HG02938 (cell line): ENCODE measurements at regions not wholly inside any gene's neighbourhood (a gene's known extent, or its start where the extent isn't known, plus 50 kb on each side); places are given as distances from the start of the nearest gene placed in this dataset.

ENCODE experiments used
- ATAC-seq: cut with Tn5 transposase; IDR thresholded peaks from one replicate; pipeline ENCODE4 v1.9.1; 2021; ENCODE audit warnings: mild to moderate bottlenecking, moderate library complexity; ENCODE audit not compliant: unreplicated experiment

DNA sequence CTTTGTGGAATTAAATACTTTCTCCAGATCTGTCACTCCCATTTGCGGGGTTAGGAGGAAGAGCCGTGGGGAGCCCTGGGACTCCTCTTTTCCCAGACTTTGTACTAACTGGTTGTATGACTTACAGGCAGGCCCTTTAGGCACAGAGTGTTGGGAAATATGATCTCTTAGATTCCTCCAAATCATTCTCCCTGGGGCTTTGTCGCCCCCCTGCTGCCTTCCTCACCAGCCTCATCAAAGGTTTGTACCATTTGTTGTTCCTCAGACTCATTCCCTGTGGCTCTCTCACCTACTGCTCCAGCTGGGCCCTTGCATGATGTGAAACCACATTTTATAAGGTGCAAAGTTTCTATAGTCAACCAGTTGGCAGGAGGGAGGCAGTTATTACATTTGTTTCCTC is 56.4 kb downstream of the CRYGS start:
- no peak for ATAC-seq

DNA sequence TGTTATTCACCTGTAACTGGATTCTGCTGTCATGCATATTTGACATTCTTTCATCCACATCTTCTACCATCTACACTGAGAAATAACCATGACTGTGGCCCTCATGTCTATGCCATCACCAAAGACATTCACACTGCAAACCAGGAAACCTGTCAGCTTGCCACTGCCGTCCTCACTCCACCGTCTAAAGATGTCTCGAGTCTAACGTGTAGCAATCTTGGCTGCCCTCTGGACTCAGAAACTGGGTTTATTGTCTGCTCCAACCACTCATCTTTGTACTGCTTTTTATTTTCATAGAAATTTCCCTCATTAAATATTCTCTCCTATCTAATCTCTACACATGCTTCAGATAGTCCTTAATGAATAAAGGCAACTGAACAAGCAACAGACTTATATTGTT is 57.1 kb downstream of the CRYGS start:
- ATAC-seq = no peak

DNA sequence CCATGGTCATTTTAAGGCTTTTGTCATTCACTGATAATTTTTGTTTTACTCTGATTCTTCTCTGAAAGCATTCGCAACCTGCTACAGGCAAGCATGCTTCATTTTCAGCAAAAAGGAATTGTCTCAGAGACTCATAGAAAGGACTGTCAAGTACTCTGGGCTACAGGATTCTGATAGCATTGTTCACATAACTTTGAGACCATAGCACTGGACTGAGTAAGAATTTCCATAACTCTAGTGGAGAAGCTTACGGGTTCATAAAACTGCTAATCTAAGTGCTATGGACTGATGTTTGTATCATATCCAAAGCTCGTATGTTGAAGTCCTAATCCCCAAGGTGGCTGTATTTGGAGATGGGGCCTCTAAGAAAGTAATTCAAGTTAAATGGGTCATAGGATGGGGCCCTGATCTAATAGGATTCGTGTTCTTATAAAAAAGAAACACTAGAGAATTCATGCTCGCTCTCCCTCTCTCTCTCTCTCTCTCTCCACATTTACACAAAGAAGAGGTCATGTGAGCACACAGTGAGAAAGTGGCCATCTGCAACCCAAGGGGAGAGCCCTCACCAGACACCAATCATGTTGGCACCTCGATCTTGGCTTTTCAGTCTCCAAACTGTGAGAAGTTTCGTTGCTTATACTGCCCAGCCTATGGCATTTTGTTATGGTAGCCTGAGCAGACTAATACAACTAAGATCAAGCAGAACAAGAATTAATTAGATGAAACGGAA is 60.4 kb downstream of the CRYGS start:
- ATAC-seq = no peak

DNA sequence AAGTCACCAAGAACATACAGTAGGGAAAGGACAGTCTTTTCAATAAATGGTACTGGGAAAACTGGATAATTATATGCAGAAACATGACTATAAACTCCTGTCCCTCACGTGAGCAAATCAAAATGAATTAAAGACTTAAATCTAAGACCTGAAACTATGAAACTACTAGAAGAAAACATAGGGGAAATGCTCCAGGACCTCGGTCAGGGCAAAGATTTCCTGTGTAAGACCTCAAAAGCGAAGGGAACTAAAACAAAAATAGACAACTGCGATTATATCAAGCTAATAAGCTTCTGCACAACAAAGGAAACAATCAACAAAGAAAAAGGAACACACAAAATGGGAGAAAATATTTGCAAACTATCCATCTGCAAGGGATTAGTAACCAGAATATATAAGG is 62.7 kb downstream of the CRYGS start:
- no peak for ATAC-seq

DNA sequence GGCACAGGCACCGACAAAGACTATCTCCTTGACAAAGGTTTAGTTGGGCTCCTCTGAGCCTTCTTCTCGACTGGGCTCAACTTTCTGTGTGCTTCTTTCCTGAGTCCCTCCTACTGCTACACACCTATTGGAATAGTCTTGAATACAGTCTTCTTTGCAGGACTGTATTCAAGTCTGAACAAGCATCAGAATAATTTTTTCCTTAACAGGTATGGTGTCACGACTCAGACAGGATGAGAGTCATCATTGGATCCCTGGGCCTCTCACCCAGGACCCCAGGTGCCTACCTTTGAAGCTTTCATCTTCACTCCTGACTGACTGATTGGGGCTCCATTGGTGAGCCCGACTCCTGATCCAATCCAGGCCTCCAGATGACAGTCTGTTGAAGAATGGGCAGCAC is 66.3 kb downstream of the CRYGS start:
- ATAC-seq = no peak

DNA sequence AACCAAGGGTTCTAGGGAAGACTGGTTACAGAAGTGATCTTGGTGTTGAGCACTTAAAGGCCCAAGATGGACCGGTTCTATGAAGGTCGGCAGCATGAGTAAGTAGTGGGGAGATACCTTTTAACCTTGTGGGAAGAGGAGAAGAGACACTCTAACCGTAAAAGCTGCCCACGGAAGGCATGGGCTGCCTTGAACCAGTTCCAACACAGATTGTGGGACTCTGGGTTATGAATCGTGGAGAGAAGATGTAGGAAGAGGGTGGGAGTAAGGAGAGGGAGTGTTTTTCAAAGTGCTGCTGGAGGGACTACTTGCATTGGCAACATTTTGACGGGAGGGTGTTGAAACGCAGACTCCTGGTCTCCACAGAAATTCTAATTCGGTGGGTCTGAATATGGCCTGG is 67.1 kb downstream of the CRYGS start:
- ATAC-seq = no peak

DNA sequence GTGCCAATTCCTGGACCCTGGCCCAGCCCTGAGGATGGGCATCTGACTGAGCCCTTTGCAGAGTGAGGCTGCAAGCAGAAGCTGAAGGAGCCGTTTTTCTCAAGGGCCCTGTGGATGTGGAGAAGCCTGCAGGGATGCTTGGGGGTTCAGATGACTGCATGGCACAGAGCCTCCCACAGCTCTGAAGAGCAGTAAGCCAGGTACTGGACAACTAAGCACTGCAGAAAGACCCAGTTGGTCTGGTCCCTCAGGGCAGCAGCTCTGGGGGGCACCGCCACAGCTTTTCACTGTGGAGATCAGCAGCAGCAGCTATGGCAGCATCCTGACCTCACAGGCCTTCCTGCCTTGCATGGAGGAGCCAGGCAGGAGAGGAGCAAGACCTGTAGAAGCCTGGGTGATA is 67.6 kb downstream of the CRYGS start:
- ATAC-seq = no peak

DNA sequence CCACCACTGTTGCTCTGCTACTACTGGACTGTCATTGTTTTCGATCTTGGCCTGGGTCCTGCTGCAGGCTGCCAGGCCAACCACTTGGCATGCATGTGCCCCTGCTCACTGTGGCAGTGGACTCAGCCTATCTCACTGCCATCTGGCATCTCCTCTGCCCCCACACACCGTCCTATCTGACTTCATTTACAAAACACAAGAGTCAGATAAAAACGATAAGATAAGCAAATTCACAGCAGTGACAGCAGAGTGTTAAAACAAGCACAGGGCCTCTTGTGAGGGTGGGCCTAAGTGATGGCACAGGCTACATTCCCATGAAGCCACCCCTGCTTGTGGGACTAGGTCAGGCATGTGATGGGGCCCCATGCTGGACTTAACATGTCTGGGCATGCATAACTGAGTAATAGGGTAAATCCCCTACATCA is 68.1 kb downstream of the CRYGS start:
- no peak for ATAC-seq

DNA sequence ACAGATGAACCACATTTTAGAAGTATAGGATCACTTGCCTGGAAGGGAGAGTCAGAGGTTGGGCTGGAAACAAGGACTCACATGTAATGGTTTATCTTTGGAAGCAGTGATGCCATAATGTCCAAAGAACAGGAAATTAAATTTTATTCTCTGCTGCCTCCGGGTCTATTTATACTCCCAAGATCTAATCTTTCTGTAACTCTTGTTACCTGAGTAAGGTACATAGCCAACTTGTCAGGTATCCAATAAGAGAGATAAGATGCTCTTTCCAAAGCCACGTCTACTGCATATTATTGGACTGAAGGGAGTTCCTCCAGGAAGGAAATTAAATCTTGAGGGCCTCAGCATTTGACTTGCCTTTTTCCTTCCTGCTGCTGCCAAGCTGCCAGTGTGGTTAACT is 71.0 kb downstream of the CRYGS start:
- ATAC-seq = no peak

DNA sequence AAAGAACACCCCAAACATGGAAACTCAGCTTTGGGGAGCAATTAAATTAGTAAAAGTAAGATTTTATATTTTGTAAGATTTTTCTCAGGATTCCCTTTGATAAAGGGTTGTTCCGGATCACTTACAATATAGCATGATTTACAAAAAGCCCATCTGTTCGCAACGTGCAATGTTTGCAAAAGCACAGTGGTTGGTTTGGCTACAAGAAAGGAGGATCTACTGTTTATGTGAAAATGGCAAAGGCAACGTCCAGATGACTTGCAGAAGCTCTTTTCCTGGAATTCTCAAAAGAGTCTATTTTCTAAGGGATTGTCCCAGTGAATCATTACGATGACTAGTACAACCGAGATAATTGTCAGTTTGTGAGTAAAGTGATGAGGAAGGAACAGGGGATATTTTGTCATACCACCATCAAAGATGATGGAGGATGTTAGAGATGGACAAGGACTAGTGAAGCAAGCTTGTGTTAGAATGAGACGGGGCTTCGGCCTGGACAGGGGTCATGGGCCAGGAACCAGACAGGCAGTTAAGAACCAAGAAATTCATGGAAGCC is 71.6 kb downstream of the CRYGS start:
- ATAC-seq = no peak

DNA sequence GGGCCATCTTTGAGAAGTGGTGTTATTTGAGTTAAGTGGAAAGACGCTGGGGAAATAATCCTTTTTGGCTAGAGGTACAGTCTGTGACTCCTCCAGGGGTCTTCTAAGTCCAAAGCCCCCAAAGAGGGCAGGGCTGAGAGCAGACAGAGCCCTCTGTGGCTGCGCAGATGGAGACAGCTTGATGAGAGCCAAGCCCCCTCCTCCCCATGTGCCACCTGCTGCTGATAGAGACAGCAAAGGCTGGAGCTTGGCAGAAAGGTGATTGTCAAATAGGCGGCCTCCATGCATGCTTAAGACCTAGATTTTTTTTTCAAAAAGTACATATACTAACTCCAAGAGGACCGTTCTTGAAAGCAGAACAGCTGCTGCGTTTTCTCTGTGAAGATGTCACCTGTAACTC is 72.4 kb downstream of the CRYGS start:
- ATAC-seq = no peak

DNA sequence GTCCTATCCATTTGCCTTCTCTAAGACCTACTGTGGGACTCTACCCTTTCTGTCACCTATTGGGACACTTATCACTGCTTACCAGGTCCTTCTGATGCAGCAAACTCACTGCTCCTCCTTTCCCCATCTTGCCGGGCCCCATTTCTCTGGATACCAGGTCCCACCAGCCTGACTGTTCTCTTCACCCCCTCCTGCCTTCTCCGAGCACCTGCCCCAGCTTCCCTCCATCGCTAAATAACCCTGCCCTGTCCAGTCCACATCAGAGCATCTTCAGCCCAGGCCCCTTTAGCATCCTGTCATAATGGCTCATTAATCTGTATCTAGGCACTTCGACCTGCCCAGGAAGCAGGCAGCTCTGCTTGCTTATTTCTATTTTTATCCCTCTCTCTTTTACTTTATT is 74.7 kb downstream of the CRYGS start:
- ATAC-seq = no peak

DNA sequence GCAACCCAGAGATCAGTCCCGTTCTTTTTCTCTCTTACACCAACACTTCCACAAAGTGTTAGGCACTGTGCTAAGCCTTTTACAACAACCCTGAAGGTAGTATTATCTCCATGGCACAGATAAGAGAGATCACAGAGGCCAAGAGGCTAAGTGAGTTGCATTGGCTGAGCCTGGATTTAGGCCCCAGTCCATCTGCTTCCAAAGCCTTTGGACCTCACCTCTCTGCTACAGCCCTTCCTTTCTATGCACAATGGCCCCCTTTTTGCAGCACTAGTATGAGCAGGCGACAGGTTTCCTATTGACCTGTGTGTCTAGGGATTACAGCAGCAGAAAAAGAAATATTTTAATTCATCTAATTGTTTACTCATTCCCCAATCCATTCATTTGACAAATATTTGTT is 76.2 kb downstream of the CRYGS start:
- no peak for ATAC-seq

DNA sequence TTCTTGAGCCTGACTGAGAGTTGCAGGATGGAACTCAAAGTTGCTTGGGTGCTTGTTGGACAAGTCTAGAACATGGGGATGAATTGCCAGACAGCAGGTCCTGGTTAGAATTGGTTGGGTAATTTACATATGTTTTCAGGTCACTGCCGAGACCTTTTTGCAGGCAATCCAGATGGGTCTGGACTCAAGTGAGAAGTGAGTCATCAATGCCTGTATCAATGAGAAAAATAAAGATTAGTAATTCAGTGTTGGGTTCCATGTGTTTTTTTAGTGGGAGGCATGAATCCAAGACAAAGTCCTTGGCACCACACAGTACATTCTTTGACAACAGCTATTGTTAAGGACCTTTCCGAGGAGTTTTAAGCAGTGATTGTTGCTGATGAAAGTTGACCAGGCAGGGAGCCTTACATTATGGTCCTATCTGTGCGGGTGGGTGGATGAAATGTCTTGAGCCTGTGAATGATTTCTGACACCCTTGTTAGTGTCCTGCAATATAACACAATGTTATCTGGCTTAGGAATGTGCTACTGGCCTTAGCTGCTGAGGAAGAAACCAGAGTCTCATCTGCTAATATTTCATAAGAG is 77.7 kb downstream of the CRYGS start:
- ATAC-seq = no peak

DNA sequence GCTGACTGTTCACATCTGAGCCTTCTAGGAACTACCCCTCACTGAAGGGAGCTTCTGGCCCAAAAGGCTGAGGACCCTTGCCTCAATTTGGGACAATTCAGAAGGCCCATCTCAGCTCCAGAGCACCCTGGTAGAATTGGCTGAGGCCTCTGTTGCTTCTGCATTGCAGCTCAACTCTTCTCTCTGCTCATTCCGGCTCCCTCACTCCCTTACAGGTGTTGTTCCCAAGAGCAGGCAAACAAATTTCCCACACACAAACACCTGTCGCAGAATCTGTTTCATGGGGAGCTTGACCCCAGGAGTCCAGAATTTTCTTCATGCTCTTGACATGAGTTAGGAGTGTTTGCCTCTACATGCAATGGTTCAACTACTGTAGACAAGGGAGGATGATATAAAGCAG is 78.7 kb downstream of the CRYGS start:
- ATAC-seq = no peak

DNA sequence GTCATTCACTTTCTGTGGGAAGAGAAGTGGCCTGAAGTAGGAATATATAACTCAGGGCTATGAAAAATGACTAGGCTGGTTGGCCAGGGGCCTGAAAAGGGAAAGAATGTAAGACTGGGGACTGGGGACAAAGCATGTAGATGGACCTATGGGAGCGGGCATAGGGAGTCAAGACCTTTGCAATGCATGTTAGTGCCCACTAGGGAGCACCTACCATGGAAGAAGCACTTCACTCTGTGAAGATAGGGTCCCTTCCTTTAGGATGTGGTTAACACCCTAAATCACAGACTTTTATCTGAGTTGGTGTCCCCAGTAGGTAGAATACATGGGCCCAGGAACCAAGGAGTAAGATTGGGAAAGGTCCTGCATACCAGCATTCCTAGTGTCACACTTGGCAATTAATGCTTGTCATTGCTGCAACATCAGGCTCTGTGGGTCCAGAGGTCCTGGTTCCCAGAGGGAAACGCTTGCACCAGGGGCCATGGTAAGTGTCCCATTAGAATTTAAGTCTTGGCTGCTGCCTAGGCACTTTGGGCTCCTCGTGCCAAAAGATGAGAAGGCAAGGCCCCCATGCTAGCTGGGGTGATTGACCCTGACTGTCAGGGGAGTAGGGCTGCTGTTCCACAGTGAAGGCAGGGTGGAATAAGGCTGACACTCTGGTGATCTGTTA is 79.6 kb downstream of the CRYGS start:
- ATAC-seq = no peak

DNA sequence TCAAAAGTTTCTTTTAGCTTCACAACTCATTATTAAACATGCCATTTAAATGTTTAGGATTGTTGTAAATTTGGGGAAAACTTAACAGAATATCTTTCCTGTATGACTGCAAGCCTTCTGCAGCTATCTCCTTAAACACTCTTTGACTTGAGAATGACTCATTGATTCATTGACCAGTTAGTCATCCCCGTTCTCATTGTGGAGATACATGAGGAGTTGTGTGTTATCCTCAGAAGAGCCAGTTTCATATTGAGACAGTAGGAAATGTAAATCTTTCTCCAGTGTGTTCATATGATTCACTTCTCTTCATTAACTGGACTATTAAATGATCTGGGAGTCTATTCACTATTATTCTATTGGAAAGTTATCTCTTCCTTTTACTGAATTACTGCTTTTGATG is 83.0 kb downstream of the CRYGS start:
- no peak for ATAC-seq

DNA sequence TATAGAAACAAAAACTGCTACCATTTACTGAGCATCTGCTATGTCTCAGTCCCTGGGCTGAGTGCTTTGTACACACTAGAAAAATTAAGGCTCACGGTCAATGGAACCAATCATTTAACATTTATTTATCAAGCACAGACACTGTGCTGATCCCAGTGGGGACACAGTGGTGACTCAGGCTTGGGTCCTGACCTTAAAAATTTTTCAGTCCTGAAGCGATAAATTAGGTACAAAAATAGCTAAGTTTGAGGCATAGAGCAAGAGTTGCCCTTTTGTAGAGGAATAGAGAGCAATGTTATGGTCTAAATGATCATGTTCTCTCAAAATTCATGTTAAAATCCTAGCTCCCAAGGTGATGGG is 85.1 kb downstream of the CRYGS start:
- ATAC-seq = no peak

DNA sequence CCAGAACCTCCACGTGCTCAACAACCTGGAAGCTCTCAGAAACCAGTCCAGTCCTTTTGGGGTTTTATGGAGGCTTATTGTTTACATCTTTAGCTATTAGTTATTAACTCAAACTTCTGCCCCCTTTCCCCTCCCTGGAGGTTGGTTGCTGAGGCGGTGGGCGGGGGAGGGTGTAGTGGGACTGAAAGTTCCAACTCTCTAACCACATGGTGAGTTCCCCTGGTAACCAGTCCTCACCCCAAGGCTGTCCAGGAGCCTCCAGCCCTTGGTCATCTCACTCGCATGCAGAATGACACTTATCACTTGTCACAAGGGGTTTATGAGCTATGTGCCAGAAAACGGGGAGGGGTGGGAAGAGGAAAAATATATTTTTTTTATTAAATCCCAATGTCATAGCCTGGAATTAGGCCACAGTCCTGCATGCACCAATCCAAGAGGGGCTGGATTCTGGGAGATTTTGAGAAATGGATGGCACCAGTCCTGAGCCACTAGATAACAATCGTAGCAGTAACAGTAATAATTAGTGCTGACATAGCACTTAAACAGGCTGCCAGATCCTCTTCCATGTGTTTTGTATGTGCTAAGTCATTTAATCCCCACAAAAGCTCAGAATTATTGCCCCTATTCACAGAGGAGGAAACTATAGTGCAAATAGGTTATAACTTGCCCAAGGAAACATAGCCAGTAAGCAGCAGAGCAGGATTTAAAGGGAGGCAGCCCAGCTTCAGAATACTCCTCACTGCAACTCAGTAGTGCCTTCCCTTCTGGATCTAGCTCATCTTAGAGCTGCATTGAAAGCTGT is 85.7 kb downstream of the CRYGS start:
- ATAC-seq = no peak

DNA sequence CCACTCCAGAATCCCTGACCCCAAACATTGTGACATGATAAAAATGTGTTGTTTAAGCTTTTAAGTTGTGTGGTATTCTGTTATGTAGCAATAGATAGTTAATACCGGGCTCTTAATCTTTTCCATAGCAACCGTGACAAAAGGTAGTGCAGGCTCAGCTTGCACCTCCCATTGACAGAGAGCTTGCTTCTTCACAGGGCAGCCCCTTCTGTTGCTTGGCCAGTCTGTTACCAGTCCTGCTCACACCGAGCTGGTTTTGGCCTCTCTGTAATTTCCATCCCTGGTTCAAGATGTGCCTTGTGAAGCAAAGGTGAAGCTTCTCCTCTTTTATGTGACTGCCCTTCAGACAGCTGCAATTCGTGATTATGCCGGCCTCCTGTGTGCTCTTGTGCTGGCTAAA is 86.9 kb downstream of the CRYGS start:
- no peak for ATAC-seq

DNA sequence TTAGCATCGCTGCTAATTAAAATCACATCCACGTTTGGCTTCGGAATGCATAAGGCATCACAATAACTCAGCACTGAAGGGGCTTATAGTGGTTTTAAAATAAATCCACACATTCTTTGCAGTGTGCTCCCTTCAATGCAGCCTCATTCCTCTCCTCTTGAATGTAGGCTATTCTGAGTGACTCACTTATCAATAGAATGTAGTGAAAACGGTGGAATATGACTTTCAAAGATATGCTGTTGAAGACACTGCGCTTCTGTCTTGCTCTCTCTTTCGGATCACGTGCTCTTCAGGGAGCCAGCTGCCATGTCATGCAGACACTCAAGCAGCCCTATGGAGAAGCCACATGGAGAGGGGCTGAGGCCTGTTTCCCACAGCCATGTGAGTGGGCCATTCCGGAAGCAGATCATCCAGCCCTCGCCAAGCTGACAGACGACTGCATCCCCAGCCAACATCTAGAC is 87.4 kb downstream of the CRYGS start:
- ATAC-seq = no peak
